OCI-LY1 (cell line): ENCODE measurements at regions not wholly inside any gene's neighbourhood (a gene's known extent, or its start where the extent isn't known, plus 50 kb on each side); places are given as distances from the start of the nearest gene placed in this dataset.

Experiments used
- CTCF ChIP-seq: fragments of 200-600 bp; sonication (generic), shearing (Covaris generic); IDR thresholded peaks from 2 replicates; pipeline ENCODE4 v1.5.1; 2017; ENCODE audit warnings: mild to moderate bottlenecking, antibody characterized with exemption, low read length, moderate library complexity, mixed read lengths
- EZH2 ChIP-seq: fragments of 200-600 bp; sonication (generic), shearing (Covaris generic); IDR thresholded peaks from 2 replicates; pipeline ENCODE4 v1.8.0; 2017; ENCODE audit warnings: borderline replicate concordance, mixed run types, mild to moderate bottlenecking, antibody characterized with exemption, low read length, moderate library complexity, mixed read lengths

- TF ChIP-seq CTCF (no peak), EZH2 (no peak)
These were observed 80.6 kb upstream of the MEGF10 start for GRCh38 chr5:127210042-127210441.
